Fibroblast of lung (primary cell): ENCODE measurements at regions not wholly inside any gene's neighbourhood (a gene's known extent, or its start where the extent isn't known, plus 50 kb on each side); places are given as distances from the start of the nearest gene placed in this dataset.

Experiments
- DNase-seq, 2 donors: peaks; one replicate each; pipeline versions ENCODE4 v3.0.0 to v3.0.0-alpha.2; 2010; ENCODE audit warnings: low read depth in 2 of 2
- H2AFZ ChIP-seq: 2 replicates; pipeline ENCODE4 v1.5.1; 2012; ENCODE audit warnings: low read length, control low read depth, inconsistent platforms
- H3K27ac ChIP-seq: 2 replicates; pipeline ENCODE4 v1.5.1; 2011; ENCODE audit warnings: low read length, control low read depth; ENCODE audit not compliant: insufficient read depth
- H3K27me3 ChIP-seq: 2 replicates; pipeline ENCODE4 v1.5.1; 2011; ENCODE audit warnings: mild to moderate bottlenecking, low read length; ENCODE audit not compliant: control insufficient read depth, insufficient read depth
- H3K36me3 ChIP-seq: 2 replicates; pipeline ENCODE4 v1.5.1; 2011; ENCODE audit warnings: low read length; ENCODE audit not compliant: control insufficient read depth, insufficient read depth
- H3K4me1 ChIP-seq: 2 replicates; pipeline ENCODE4 v1.5.1; 2011; ENCODE audit warnings: low read length; ENCODE audit not compliant: control insufficient read depth, insufficient read depth; ENCODE audit errors: extremely low read depth
- H3K4me2 ChIP-seq: 2 replicates; pipeline ENCODE4 v1.5.1; 2011; ENCODE audit warnings: low read length, control low read depth; ENCODE audit not compliant: insufficient read depth; ENCODE audit errors: extremely low read depth
- H3K4me3 ChIP-seq, 4 experiments: fragments of 200-600 bp in 1 of 4; sonication (generic) in 1 of 4; replicated peaks in 1 of 4; 2 replicates each; pipeline ENCODE4 v1.5.1; 2011 to 2016; ENCODE audit warnings: low read length in 4 of 4, low read depth in 3 of 4, mild to moderate bottlenecking in 3 of 4, control low read depth in 2 of 4, inconsistent platforms in 1 of 4, mixed read lengths in 1 of 4; ENCODE audit not compliant: insufficient read depth in 1 of 4; ENCODE audit errors: control extremely low read depth in 1 of 4
- H3K79me2 ChIP-seq: 2 replicates; pipeline ENCODE4 v1.5.1; 2012; ENCODE audit warnings: mild to moderate bottlenecking, low read length, inconsistent platforms; ENCODE audit not compliant: control insufficient read depth, insufficient read depth
- H3K9ac ChIP-seq: 2 replicates; pipeline ENCODE4 v1.5.1; 2011; ENCODE audit warnings: mild to moderate bottlenecking, low read length, control low read depth; ENCODE audit not compliant: insufficient read depth
- H3K9me3 ChIP-seq: 2 replicates; pipeline ENCODE4 v1.5.1; 2012; ENCODE audit warnings: low read depth, low read length; ENCODE audit not compliant: control insufficient read depth, insufficient read depth
- H4K20me1 ChIP-seq: 2 replicates; pipeline ENCODE4 v1.5.1; 2011; ENCODE audit warnings: low read length; ENCODE audit not compliant: control insufficient read depth, insufficient read depth; ENCODE audit errors: extremely low read depth
- CTCF ChIP-seq, 2 donors: IDR thresholded peaks in 1 of 2; conservative IDR thresholded peaks in 1 of 2; 1 replicate in 1 of 2; 2 replicates in 1 of 2; pipeline ENCODE4 v1.5.1; 2011 to 2012; ENCODE audit warnings: low read length in 2 of 2, control low read depth in 1 of 2, inconsistent platforms in 1 of 2, low read depth in 1 of 2, mild to moderate bottlenecking in 1 of 2
- EZH2 ChIP-seq: IDR thresholded peaks from 2 replicates; pipeline ENCODE4 v1.5.1; 2012; ENCODE audit warnings: low read length, control low read depth, mild to moderate bottlenecking; ENCODE audit errors: missing control alignments

- Histone ChIP-seq H3K4me3 (no peak overlapping the region), H3K4me1 (no peaks in the 10 kb centered on the region), H3K9ac (no peak overlapping the region), H4K20me1 (no peaks in the 10 kb centered on the region), H2AFZ (no peak overlapping the region), H3K4me2 (no peak overlapping the region), H3K27ac (no peak overlapping the region), H3K79me2 (no peaks in the 10 kb centered on the region), H3K27me3 (no peaks in the 10 kb centered on the region), H3K9me3 (no peaks in the 10 kb centered on the region), H3K36me3 (no peaks in the 10 kb centered on the region)
- no peak for DNase-seq
- TF ChIP-seq EZH2 (no peak), CTCF (conservative IDR thresholded peaks at IDR 0.05 in 1 of 2, IDR thresholded peaks at IDR 0.05 in 1 of 2; ENCODE audit: low read depth in 1 of 2, low read length in 2 of 2) (no peak)
Measured at GRCh38 chr15:56831467-56832005, 86.9 kb upstream of the TCF12 start.

GRCh38 chr15:56824175-56824574, 90.9 kb upstream of the ZNF280D start:
- Histone ChIP-seq H3K79me2 (no peaks in the 10 kb centered on the region), H3K9me3 (no peaks in the 10 kb centered on the region), H3K4me3 (no peak overlapping the region), H4K20me1 (no peaks in the 10 kb centered on the region), H3K36me3 (no peaks in the 10 kb centered on the region), H3K9ac (no peak overlapping the region), H3K27ac (no peak overlapping the region), H3K4me2 (no peak overlapping the region), H3K27me3 (no peaks in the 10 kb centered on the region), H3K4me1 (peaks cover 2% of the 10 kb centered on the region), H2AFZ (no peak overlapping the region)
- DNase-seq, result peak; percentile 43 to 63
- TF ChIP-seq CTCF (conservative IDR thresholded peaks at IDR 0.05 in 1 of 2, IDR thresholded peaks at IDR 0.05 in 1 of 2; ENCODE audit: low read depth in 1 of 2, low read length in 2 of 2) (no peak), EZH2 (no peak)

- Histone ChIP-seq H3K27me3 (no peaks in the 10 kb centered on the region), H2AFZ (no peak overlapping the region), H3K27ac (no peak overlapping the region), H3K9me3 (no peaks in the 10 kb centered on the region), H3K4me1 (peaks cover 5% of the 10 kb centered on the region), H3K79me2 (no peaks in the 10 kb centered on the region), H3K4me3 (no peak overlapping the region), H4K20me1 (no peaks in the 10 kb centered on the region), H3K9ac (no peak overlapping the region), H3K4me2 (no peak overlapping the region), H3K36me3 (no peaks in the 10 kb centered on the region)
- TF ChIP-seq EZH2 (no peak), CTCF (conservative IDR thresholded peaks at IDR 0.05 in 1 of 2, IDR thresholded peaks at IDR 0.05 in 1 of 2; ENCODE audit: low read depth in 1 of 2, low read length in 2 of 2) (peak; percentile 64 to 82)
- DNase-seq, result peak; percentile 81 to 91
Measured at GRCh38 chr15:56821721-56822425, 88.6 kb upstream of the ZNF280D start.
